A549 (cell line): ENCODE measurements at regions not wholly inside any gene's neighbourhood (a gene's known extent, or its start where the extent isn't known, plus 50 kb on each side); places are given as distances from the start of the nearest gene placed in this dataset.

ENCODE experiments used
- ATAC-seq, 2 experiments: fragments of 200-7000 bp in 1 of 2; fragments of >200 bp in 1 of 2; cut with Nextera tagmentation in 1 of 2; cut with Tn5 transposase in 1 of 2; 3 replicates each; pipeline versions ENCODE4 v1.8.0 to v1.9.1; 2018 to 2020; ENCODE audit warnings: mild to moderate bottlenecking in 1 of 2, moderate library complexity in 1 of 2
- CTCF ChIA-PET: fragments of 300-600 bp; sonication (Branson Sonifier 250); formaldehyde crosslinking; extraction: SDS; loops from one replicate; lab custom pipeline; 2021; ENCODE audit warnings: antibody characterized with exemption, inconsistent platforms; lab: Yijun Ruan, JAX
- POLR2A ChIA-PET: fragments of 350-600 bp; formaldehyde crosslinking; extraction: SDS; loops from one replicate; lab custom pipeline; 2021; ENCODE audit warnings: antibody characterized with exemption, inconsistent platforms; lab: Yijun Ruan, JAX
- DNase-seq, 2 experiments: peaks; one replicate each; pipeline versions ENCODE4 v3.0.0 to v3.0.0-alpha.2; 2011 to 2016; ENCODE audit warnings: low read depth in 1 of 2, low spot score in 1 of 2
- FAIRE-seq: peaks from 2 replicates; lab custom pipeline; 2011; peaks lifted over from hg19 to GRCh38; lab: Jason Lieb, UNC
- H3K27ac ChIP-seq, 2 experiments: fragments of >200 bp; sonication (Bioruptor Twin); formaldehyde crosslinking; 3 replicates each; pipeline ENCODE4 v1.5.1; 2016 to 2017
- H3K4me1 ChIP-seq: fragments of >200 bp; sonication (Bioruptor Twin); formaldehyde crosslinking; 3 replicates; pipeline ENCODE4 v1.6.1; 2016
- H3K4me2 ChIP-seq: fragments of >200 bp; sonication (Bioruptor Twin); formaldehyde crosslinking; 3 replicates; pipeline ENCODE4 v1.6.1; 2016
- H3K4me3 ChIP-seq: fragments of >200 bp; sonication (Bioruptor Twin); formaldehyde crosslinking; 3 replicates; pipeline ENCODE4 v1.5.1; 2016
- H3K9me3 ChIP-seq: fragments of >200 bp; sonication (Bioruptor Twin); formaldehyde crosslinking; 3 replicates; pipeline ENCODE4 v1.6.1; 2016
- ATOH8 ChIP-seq: fragments of 250-450 bp; sonication (Bioruptor Pico); IDR thresholded peaks from 2 replicates; pipeline ENCODE4 v1.5.0; 2020; ENCODE audit warnings: low read depth, mild to moderate bottlenecking, moderate library complexity
- BCL3 ChIP-seq: fragments of >200 bp; sonication (Bioruptor Twin); formaldehyde crosslinking; IDR thresholded peaks from 3 replicates; pipeline ENCODE4 v1.6.1; 2016
- CEBPB ChIP-seq, 2 experiments: fragments of >200 bp in 1 of 2; sonication (Bioruptor Twin) in 1 of 2; formaldehyde crosslinking in 1 of 2; IDR thresholded peaks; 2 replicates each; pipeline ENCODE4 v1.6.1; 2012 to 2016
- EHMT2 ChIP-seq: fragments of 200-600 bp; sonication (generic); IDR thresholded peaks from 2 replicates; pipeline ENCODE4 v1.6.1; 2016; ENCODE audit warnings: antibody characterized with exemption, low read depth, mild to moderate bottlenecking, moderate library complexity
- EP300 ChIP-seq, 2 experiments: fragments of >200 bp; sonication (Bioruptor Twin); formaldehyde crosslinking; IDR thresholded peaks; 2 replicates in 1 of 2; 3 replicates in 1 of 2; pipeline ENCODE4 v1.6.1; 2016 to 2017
- FOSB ChIP-seq: fragments of 250-450 bp; sonication (Bioruptor Pico); IDR thresholded peaks from 2 replicates; pipeline ENCODE4 v1.5.0; 2020; ENCODE audit warnings: mild to moderate bottlenecking, moderate library complexity
- FOSL2 ChIP-seq, 2 experiments: fragments of 450-650 bp in 1 of 2; fragments of >200 bp in 1 of 2; sonication (Bioruptor Twin) in 1 of 2; formaldehyde crosslinking; IDR thresholded peaks; 2 replicates each; pipeline versions ENCODE4 v1.5.0 to v1.6.1; 2016 to 2020; ENCODE audit warnings: mild to moderate bottlenecking in 1 of 2, moderate library complexity in 1 of 2
- FOXS1 ChIP-seq: fragments of 250-450 bp; sonication (Bioruptor Pico); IDR thresholded peaks from 2 replicates; pipeline ENCODE4 v1.5.0; 2020; ENCODE audit warnings: mild to moderate bottlenecking, moderate library complexity
- HOXA7 ChIP-seq: fragments of 250-450 bp; sonication (Bioruptor Pico); IDR thresholded peaks from 2 replicates; pipeline ENCODE4 v1.5.0; 2020; ENCODE audit warnings: mild to moderate bottlenecking, moderate library complexity
- HOXB13 ChIP-seq: fragments of 250-450 bp; sonication (Bioruptor Pico); IDR thresholded peaks from 2 replicates; pipeline ENCODE4 v1.5.0; 2020; ENCODE audit warnings: low read depth, mild to moderate bottlenecking, moderate library complexity
- RCOR1 ChIP-seq: fragments of 150-350 bp; IDR thresholded peaks from 2 replicates; pipeline ENCODE4 v1.6.1; 2014; ENCODE audit warnings: antibody characterized with exemption, low read length, low read depth
- RNF2 ChIP-seq: fragments of 200-600 bp; sonication (generic); IDR thresholded peaks from 2 replicates; pipeline ENCODE4 v1.6.1; 2016; ENCODE audit warnings: low read depth, mild to moderate bottlenecking, antibody characterized with exemption, moderate library complexity, borderline replicate concordance
- SREBF2 ChIP-seq: fragments of 450-650 bp; IDR thresholded peaks from 2 replicates; pipeline ENCODE4 v1.6.1; 2014; ENCODE audit warnings: mild to moderate bottlenecking, moderate library complexity
- USF2 ChIP-seq: fragments of 450-650 bp; IDR thresholded peaks from 2 replicates; pipeline ENCODE4 v1.6.1; 2014; ENCODE audit warnings: antibody characterized with exemption
- ZC3H11A ChIP-seq: fragments of 450-650 bp; IDR thresholded peaks from 2 replicates; pipeline ENCODE4 v1.6.1; 2014; ENCODE audit warnings: antibody characterized with exemption, mild to moderate bottlenecking
- ZSCAN20 ChIP-seq: fragments of 250-450 bp; sonication (Bioruptor Pico); IDR thresholded peaks from 2 replicates; pipeline ENCODE4 v1.8.0; 2022; ENCODE audit warnings: mild to moderate bottlenecking, moderate library complexity
- WGBS: methylation state at CpG from one replicate; pipeline ENCODE4 v1.1.6; 2017; ENCODE audit errors: missing lambda C conversion rate; 5-methylcytosine and 5-hydroxymethylcytosine counted together
- TF ChIP-seq, protein P1 (sequence below): IDR thresholded peaks from 2 replicates; pipeline ENCODE4 v1.6.1; 2012; ENCODE audit warnings: low read depth, borderline replicate concordance
- TF ChIP-seq, protein P2 (sequence below): fragments of >200 bp; sonication (Bioruptor Twin); formaldehyde crosslinking; IDR thresholded peaks from 2 replicates; pipeline ENCODE4 v1.6.1; 2016

DNA sequence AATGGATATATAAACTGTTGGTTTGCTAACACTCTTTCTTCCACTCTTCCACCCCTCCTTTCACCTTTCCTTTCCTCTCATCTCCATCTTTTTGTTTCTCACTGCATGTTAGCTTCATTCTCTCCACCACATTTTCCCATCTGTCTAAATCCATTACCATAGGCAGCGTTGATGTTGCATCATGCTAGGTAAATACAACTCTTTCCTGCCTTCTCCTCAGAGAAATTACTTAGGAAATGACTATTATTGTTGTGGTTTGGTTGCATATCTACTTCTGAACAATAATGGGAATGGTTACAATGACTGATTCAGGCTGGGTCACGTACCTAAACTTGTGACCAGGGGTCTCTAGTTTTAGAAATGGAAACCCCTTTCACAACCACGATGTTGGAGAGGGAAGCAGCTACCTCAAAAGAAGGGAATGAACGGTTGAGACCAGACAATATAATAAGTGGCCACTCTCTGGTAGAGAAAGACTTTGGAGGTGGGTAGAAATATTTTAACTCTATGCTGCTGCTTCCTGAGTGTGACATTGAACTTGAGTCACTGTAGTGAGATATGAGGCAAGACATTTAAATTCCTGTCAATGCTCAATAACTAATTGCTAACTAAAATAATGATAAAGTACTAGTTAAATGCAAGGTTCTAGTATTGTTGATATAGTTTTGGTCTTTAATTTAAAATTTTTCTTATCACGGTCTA, 314.1 kb upstream of the TGFBR2 start:
- TF ChIP-seq ZSCAN20 (CRISPR knock-in tag), result 0 out of 2 replicates have a peak, but pooled peaks have one; percentile 52
- TF ChIP-seq FOSL2 (IDR thresholded peaks at IDR 0.05), result no peak
- TF ChIP-seq FOSL2 (CRISPR knock-in tag; IDR thresholded peaks at IDR 0.05), result 0 out of 2 replicates have a peak, but pooled peaks have one; percentile 15
- no peak for TF ChIP-seq FOSB
- TF ChIP-seq RCOR1, result no peak
- no peak for TF ChIP-seq USF2
- peak; percentile 76 to 80 for TF ChIP-seq CEBPB (IDR thresholded peaks at IDR 0.05)
- no peak for TF ChIP-seq SREBF2
- TF ChIP-seq, protein P1, sequence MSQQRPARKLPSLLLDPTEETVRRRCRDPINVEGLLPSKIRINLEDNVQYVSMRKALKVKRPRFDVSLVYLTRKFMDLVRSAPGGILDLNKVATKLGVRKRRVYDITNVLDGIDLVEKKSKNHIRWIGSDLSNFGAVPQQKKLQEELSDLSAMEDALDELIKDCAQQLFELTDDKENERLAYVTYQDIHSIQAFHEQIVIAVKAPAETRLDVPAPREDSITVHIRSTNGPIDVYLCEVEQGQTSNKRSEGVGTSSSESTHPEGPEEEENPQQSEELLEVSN, result no peak
- TF ChIP-seq EP300 (IDR thresholded peaks at IDR 0.05), result peak; percentile 34 to 47; a peak in 2 of 5 replicates
- no peak for TF ChIP-seq EHMT2
- no peak for TF ChIP-seq HOXA7 (CRISPR knock-in tag)
- no peak for TF ChIP-seq RNF2
- no peak for TF ChIP-seq HOXB13
- TF ChIP-seq, protein P2, sequence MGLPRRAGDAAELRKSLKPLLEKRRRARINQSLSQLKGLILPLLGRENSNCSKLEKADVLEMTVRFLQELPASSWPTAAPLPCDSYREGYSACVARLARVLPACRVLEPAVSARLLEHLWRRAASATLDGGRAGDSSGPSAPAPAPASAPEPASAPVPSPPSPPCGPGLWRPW, result peak; percentile 57; the same call in 1 of the 2 replicates
- ATAC-seq, result peak in 1 of 2 experiments; percentile 57; a peak in 3 of 6 replicates
- CTCF ChIA-PET, result interaction anchor here (1.3 to 2.0 kb wide), 3 partner anchors 8 to 402 kb away, joined by 4 to 6 read pairs (median 6); no protein-coding TSS in a partner anchor
- FAIRE-seq, result peak; percentile 36
- Histone ChIP-seq H3K4me2 (peak overlapping the region; percentile 43), H3K4me3 (no peak overlapping the region), H3K27ac (peak overlapping the region; percentile 69 to 79), H3K4me1 (peaks cover 40% of the 10 kb centered on the region), H3K9me3 (no peaks in the 10 kb centered on the region)
- 56% methylated on average over 5 of the region's 5 CpGs for WGBS
- POLR2A ChIA-PET, result no interaction called here
- peak in 1 of 2 experiments; percentile 60 for DNase-seq

GRCh38 chr3:30293621-30294240, 312.7 kb upstream of the TGFBR2 start:
- TF ChIP-seq CEBPB (IDR thresholded peaks at IDR 0.05) (no peak), ATOH8 (CRISPR knock-in tag) (no peak), FOXS1 (CRISPR knock-in tag) (no peak), ZC3H11A (no peak), BCL3 (no peak)
- ChIA-PET POLR2A (no interaction called here), CTCF (interaction anchor here (0.6 to 1.4 kb wide), 5 partner anchors 9 to 159 kb away, joined by 3 to 6 read pairs (median 3); no protein-coding TSS in a partner anchor)
- Histone ChIP-seq H3K4me3 (no peak overlapping the region), H3K4me1 (peaks cover 35% of the 10 kb centered on the region), H3K4me2 (no peak overlapping the region), H3K9me3 (no peaks in the 10 kb centered on the region), H3K27ac (peak overlapping the region; percentile 12 to 71; a peak in 4 of 6 replicates)
- DNase-seq (no peak), ATAC-seq (no peak), FAIRE-seq (no peak)
- 92% methylated on average over 6 of the region's 6 CpGs for WGBS
